NOMO-1 treated with DMSO at 0.1 percent for 48 hours (cell line): ENCODE measurements at regions not wholly inside any gene's neighbourhood (a gene's known extent, or its start where the extent isn't known, plus 50 kb on each side); places are given as distances from the start of the nearest gene placed in this dataset.
A peak's percentile ranks its signal among the peaks of the same experiment; 100 is the strongest.

Experiments used
- DNase-seq: peaks from one replicate; lab custom pipeline; 2025; ENCODE audit not compliant: unreplicated experiment; lab: John Stamatoyannopoulos, UW

DNA sequence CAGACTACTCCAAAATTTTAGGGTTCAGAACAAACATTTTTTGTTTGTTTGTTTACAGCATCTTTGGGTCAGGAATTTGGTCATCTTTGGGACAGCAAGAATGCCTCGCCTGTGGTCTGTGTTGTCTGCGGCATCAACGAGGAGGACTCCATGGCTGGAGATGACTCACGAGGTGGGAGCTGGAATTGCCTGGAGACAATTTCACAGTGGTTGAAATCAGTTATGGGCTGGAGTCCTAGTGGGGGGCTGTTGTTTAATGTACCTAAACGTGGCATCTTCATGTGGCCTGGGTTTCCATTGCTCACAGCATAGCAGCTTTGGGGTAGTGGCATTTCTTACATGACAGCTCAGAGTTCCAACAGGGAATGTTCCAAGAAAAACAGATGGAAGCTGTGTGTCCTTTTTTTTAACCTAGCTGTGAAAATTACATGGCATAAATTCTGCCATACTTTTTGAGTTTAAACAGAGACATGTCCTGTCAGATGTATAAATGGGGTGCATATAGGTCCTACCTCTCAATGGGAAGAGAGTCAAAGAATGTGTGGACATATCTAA, 507.3 kb upstream of the CBLB start:
- no peak for DNase-seq

DNA sequence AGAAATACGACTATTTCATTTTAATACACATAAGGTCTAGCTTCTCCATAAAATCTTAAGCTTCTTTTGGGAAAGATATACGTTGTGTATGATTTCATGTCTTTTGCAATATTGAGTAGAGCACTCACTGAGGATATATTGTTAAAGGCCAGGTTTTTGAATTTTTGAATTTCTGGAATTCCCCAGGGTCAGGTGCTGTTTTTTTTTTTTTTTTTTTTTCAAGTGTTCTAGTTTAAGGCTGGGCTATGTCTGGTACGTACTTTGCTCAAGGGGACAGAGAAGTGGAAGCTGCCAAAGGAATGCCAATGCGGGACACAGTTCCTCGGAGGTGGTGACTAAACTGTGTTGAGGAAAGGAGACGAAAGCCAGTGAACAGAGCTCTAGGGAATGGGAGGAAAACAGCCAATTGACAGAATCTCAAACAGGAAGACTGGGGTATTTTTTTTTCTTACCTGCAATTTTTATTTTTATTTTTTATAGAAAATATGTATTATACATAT, 510.5 kb upstream of the CBLB start:
- DNase-seq, result no peak

DNA sequence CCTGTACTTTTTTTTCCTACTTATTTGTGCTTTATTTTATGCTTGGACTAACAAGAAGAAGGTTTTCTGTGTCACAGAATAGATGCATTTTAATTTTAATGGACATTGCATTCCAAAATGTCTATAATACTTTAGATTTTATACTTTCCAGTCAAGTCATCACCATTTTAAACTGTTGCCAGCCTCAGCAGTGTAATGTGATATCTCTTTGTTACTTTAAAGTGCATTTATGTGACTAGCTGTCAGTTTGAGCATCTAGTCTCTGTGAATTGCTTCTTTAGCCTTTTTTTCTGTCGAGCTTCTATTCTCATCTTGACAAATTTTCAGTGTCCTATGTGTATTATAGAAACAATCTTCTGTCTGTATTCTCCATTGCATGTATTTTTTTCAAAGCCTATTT, 511.4 kb upstream of the CBLB start:
- no peak for DNase-seq

DNA sequence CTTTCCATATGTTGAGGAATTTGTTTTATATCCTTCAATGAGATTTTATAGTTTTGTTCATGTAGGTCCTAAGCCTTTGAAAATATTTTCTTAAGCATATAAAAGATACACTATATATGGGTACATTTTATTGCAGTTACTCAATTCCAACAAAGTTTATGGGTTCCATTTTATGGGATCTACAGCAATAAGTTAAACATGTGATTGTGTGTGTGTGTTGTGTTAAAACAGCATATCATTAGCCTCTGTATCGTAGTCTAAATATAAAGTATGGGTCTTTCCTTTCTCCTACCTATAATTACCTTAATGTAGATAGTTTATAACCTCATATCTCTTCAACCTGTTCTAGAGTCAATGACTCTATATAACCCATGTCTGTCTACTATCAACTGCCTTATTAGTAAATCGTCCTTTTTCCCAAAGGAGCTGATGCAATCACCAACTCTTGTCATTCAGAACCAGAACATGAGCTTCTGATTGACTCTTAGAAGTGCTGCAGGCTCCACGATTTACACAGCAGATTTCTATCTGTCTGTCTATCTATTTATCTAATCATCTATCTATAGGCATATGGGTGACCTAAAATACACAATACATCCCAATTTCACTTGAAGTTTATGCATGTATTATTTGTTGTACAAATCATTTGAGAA, 512.6 kb upstream of the CBLB start:
- no peak for DNase-seq

DNA sequence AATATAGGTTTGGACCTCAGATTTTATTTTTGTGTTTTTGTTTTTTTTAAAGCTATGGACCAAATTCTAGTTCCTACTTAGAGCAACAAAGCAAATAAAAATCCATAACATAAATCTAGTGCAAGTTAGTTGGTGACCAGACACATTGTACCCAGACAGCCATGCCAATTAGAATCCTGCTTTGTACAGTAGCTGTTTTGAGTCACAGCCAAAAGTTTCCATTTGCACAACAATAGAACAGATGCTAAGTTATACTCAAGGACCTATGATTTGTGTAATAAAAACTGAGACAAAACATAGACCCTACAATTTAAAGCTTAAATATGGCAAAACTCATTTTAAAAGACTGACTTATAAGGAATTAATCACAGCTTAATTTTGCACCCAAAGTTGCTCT, 513.1 kb upstream of the CBLB start:
- no peak for DNase-seq

DNA sequence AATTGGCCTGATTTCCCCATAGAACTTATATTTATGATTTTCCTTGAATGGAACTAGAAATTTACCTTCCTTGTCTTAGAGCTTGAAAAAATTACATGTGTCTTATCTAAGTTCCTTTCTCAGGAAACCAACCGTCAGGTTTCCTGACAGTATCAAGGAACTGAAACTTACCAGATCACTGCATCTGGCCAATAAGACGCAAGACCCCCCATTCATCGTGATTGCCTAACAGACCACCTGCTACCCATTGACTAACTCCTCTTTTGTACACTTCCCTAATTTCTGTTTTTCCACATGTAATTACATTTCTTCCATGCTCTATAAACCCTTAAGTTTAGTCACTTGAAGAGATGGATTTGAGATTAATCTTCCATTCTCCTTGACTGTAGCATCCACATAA, 517.2 kb upstream of the CBLB start:
- DNase-seq, result peak; percentile 87

DNA sequence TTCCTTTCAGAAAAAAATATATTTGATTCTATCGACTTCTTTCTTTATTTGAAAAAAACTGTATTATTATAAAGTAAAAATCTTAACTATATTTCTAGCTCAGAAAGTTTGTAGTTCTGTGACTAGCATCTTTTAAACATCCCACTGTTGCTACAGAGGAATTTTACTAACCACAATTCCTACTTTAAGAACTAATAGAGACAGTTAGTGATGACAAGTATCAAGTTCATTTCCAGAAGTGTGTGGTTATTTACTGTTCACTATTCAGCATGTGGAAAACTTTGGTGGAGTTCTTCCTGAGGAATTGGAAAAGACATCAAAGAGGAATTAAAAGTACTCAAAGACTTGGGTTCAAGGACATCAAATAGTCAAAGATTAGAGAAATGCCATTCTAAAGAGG, 524.1 kb upstream of the CBLB start:
- DNase-seq, result no peak

DNA sequence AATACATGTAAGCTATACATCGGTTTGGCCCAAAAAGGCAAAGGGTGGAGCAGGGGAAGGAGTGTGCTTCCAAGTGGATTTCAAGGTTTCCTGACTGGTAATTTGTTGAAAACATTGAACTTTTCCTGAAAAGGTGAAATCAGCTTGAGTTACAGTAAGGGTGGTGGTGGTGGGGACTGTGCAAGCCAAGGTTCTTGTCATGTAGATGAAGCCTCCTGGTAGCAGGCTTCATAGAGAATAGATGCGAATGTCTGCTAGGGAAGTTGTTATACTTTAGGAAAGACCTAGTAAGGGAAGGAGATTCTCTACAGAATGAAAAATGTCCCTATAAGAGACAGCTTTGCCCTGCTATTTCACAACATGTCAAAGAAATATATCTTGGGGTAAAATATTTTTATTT, 528.2 kb upstream of the CBLB start:
- DNase-seq, result no peak

DNA sequence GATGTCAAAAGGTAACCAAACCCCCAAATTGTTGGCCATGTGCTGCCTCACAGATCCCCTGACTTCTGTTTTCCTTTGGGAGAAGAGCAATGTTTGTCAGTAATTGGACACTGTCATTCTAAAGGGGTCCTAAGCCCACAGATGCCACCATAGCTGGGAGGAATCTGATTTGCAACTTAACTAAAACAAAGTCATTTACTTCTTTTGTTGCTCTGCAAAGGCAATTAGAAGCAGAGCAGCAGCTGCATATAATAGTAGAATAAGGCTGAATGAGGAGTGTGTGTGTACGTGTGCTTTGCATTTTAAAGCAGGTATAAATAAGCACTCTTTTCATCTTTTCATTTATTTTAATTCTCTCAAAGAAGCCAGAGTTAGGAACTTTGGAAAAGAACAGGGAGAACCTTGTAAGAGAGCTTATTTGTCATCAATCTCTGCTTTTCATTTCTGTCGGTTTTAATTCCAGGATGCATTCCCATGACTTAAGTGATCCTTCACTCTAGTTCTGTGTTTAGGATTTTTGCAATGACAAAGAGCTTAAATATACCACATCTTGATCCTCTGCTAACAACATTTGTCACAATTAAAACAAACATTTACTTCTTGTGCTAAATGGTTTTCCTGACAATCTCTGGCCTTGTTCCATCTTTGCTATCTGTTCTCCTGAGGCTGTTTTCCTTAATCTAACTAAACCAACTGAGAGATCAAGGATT, 530.2 kb upstream of the CBLB start:
- DNase-seq, result no peak

DNA sequence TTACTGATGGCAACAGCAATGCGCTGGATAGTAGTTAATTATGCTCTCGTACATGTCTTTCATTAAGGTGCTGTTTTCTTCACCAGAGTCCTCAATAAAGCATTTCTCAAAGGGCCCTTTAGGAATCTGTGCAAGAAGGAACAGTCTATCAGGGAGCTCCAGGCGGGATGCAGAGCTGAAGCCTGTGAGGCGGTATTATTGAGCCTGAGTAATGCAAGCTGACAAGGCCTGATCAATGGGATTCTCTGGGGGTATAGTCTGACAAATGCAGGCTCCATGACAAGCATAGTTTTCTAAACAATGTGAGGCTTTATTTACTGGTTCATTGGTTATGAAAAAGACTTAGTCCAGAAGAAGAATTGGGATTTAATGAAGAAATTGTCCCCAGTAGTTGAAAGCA, 530.9 kb upstream of the CBLB start:
- no peak for DNase-seq

DNA sequence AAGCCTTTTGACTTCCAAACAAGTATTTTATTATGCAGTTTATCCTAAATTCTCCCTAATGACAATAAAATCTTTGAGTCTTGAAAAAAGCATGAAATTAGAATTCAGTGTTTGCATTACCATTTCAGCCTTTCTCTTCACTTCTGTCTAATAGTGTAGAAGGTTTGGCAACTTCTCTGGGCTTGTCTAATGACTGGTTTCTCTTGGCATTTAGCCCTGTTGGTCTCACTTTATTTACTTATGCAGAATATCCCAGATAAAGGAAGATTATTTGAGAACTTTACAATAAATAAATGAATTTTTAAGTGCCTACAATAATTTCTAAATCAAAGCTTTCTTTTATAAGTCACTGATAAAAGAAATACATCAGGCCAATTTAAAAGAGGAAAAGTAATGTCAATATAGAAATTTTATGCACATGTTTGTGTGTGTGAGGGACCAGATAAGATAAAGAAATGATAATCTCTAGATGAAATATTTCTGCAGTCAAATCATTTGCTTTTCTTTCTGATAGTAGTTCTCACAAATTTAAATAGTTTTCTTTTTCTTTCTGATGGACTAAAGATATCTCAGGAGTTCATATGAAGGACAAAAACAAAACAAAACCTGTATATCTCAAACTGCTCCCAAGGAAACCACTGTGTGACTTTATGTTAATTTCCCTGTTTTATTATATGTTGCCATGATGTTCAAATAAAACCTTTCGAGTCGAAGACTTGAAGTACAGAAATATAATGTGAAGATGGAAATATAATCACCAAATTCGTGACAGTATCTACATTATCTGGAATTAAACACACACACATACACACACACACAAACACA, 533.1 kb upstream of the CBLB start:
- DNase-seq, result no peak

DNA sequence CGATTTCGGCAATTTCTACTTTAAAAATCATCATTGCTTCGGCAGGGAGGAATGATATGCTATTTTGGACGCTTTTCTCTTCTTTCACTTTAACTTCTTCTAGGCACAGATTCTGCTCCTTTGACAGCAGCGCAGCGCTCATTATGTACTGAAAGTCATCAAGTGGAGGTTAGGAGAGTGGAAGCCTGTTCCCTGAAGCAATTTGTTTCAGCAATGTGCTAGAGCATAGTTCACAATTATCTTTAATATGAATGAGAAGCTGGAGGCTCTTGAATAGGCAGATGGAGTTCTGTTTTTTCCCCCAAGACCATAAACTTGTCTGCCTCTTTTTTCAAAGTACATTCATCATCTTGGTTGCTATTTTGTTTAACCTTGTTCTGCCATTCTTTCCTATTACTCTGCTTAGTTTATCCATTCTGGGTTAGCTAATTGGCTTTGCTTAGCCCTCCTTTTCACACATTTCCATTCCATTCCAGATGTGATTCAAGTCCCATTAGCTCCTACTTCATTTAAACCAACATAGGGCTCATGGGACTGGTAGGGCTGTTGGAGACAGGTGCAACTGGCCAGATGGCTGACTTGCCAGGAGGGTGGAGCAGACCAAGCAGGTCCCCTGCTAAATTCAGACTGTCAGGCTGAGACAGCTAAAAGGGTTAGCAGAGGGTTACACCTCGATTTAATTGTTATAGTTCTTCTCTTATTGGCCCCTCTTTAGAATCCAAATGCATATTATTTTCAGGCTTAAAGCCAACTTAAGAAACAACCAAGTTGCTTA, 534.7 kb upstream of the CBLB start:
- DNase-seq, result no peak

DNA sequence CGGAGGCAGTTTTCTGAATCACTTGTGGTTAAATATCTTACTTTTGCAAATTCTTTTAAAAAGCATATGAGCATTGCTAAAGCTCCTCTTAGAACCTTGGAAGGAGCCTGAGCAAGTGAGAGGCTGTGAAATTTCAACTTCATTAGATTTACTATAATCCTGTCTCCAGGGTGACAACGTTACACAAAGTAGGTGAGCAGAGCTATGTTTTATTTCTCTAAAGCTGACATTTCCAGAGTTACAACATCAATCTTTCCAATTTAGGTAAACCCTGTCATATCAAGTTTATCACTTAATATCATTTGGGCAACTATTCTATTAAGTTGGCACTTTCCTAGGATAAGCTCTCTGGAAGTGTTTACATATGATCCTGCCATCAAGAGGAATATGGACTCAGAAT, 544.9 kb upstream of the CBLB start:
- no peak for DNase-seq

DNA sequence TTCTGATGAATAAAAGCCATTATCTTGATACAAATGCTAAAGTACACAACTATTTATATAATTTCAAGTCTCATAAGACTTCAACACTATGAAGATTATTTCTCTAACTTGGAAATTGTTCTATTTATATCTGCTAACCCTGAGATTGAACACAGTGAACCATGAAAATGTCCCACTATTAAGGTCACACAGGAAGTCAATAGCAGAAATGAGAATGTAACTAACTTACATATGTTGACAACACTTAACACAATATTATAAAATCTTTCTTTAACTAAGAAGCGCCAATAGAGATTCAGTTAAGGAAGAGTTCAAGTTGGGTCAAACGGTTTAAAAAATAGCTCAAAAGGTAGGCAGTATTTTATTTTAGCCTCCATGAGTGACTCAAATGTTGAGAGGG, 551.8 kb upstream of the CBLB start:
- DNase-seq, result no peak

DNA sequence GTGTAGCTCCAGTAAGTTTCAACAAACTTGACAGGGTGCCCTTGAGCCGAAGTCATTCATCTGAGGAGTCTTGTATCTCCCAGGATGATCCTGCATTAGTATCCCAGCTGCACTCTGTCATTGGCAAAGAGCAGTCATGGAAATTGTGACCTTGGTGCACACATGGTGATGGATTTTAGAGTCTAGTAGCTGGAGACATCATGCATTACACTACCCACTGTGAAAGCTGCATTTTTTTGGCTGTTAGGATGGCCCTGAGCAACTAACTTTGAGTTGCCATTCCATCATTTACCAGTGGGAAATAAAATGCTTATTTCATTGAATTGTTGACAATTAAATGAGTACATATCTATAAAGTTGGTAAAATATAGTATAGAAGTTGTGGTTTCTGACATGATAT, 552.6 kb upstream of the CBLB start:
- no peak for DNase-seq

DNA sequence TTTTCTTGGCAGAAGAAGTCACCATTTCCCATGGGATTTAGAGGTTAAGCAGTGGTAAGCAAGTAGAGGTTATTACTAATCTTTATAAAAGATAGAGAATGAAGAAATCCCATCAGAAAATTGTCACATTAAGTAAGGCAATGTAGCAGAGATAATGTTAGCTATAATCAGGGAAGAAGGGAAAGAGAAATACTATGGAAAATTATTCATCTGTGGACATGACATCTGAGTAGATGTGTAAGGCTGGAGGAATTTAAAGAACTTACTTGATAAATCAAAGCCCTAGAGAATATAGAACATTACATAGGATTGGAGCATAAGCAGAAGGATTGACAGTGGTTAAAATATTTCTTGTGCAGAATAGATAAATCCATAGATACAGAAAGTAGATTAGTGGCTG, 553.1 kb upstream of the CBLB start:
- no peak for DNase-seq

DNA sequence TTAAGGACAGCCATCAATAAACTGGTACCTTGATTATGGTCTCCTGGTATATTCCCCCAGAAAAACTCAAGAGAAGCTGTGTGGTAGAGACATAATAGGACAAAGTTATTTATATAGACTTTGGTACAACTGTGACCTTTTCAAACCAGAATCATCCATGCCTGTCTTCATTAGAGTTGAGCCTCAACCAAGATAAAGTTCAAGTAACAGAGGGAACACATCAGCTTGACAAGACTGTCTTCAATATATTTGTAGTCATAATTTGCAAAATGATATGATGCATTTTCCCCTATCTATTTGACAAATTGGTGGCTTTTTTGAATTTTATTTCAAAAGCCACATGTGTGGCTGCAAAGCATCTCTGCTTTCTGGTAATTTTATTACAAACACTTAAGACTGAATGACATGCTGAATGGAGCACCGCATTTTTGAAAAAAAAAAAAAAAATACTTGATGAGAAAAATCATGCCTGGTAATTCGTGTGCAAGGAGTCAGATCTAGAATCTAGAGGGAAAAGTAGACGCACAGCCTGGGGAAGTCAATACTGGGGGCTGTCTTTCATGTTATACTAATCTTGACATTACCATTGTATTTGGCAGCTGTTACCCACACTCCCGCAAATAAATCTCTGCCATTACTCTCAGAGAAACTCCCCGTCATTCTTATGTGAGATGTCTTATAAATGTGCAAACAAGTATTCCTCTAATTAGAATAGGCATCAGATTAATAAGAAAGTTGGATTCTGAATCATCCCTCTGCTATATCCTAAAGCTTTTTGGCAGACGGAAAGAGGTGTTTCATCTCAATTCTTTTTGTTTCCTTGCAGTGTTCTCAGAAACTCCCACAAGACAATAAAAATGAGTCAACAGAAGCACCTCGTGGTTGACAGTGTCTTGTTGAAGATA, 554.8 kb upstream of the CBLB start:
- no peak for DNase-seq

DNA sequence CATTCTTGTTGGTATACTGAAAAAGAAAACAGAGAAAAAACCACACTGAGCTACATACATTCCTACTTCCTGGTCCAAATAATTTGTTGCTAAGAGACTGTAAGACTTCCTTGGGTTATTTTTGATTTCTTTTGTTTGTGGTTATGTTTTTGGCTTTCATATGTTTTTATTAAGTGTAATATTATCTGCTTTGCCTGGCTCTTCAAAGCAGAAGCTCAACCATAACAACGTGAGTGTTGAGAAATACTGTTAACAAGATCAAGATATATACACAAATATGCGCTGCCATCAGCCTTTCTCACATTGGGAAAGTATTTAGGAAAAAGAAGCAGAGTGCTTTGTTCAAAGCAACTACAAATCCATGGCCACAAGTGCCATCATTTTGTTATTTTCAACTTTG, 556.2 kb upstream of the CBLB start:
- no peak for DNase-seq

DNA sequence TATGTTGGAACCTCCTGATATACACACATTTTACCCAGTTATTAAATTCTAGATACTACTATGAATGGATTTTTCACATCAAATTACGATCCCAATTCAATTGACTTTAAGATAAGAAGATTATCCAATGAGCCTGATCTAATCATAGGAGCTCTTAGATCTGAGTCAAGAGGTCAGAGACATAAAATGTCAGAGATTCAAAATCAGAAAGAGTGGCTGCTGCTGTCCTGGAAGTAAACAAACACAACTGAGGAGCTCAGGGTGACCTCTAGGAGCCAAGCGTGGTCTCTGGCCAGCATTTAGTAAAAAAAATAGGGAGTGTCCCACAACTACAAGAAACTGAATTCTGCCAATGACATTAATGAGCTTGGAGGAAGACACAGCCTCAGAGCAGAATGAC, 557.1 kb upstream of the CBLB start:
- no peak for DNase-seq

DNA sequence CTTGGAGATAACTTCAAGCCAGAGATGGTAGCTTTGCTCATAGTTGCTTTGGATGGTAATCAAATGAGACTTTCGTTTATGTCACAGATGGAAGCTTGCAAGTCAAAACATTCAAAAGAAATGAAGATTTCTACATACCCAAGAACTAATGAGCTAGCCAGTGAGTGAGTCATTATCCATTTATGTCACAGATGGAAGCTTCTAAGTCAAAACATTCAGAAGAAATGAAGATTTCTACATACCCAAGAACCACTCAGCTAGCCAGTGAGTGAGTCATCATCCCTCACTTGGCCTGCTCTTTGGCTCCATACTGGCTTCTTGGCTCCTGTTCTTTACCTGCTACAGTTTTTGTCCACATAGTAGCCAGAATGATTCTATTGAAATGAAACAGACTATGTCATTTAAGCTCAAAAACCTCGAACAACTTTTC, 559.8 kb upstream of the CBLB start:
- DNase-seq, result peak; percentile 90
